ENCODE measurements at regions not wholly inside any gene's neighbourhood (a gene's known extent, or its start where the extent isn't known, plus 50 kb on each side); places are given as distances from the start of the nearest gene placed in this dataset.

- TF ChIP-seq, protein P1, sequence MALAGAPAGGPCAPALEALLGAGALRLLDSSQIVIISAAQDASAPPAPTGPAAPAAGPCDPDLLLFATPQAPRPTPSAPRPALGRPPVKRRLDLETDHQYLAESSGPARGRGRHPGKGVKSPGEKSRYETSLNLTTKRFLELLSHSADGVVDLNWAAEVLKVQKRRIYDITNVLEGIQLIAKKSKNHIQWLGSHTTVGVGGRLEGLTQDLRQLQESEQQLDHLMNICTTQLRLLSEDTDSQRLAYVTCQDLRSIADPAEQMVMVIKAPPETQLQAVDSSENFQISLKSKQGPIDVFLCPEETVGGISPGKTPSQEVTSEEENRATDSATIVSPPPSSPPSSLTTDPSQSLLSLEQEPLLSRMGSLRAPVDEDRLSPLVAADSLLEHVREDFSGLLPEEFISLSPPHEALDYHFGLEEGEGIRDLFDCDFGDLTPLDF (CRISPR knock-in tag; IDR thresholded peaks at IDR 0.05), result no peak
- no peak for TF ChIP-seq DDX20 (tag; IDR thresholded peaks at IDR 0.05; ENCODE audit: low read depth)
- no peak for TF ChIP-seq ZC3H11A (IDR thresholded peaks at IDR 0.05; ENCODE audit: low read depth, low read length)
- TF ChIP-seq, protein P2, sequence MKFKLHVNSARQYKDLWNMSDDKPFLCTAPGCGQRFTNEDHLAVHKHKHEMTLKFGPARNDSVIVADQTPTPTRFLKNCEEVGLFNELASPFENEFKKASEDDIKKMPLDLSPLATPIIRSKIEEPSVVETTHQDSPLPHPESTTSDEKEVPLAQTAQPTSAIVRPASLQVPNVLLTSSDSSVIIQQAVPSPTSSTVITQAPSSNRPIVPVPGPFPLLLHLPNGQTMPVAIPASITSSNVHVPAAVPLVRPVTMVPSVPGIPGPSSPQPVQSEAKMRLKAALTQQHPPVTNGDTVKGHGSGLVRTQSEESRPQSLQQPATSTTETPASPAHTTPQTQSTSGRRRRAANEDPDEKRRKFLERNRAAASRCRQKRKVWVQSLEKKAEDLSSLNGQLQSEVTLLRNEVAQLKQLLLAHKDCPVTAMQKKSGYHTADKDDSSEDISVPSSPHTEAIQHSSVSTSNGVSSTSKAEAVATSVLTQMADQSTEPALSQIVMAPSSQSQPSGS (CRISPR knock-in tag; IDR thresholded peaks at IDR 0.05), result no peak
- peak; percentile 68 for TF ChIP-seq MYC (IDR thresholded peaks at IDR 0.05; ENCODE audit: low read depth, low read length)
- no peak for TF ChIP-seq MYC (CRISPR knock-in tag; IDR thresholded peaks at IDR 0.05; ENCODE audit: borderline replicate concordance, low read depth)
- no peak for TF ChIP-seq HDAC1 (IDR thresholded peaks at IDR 0.05)
- no peak for TF ChIP-seq IRF2 (CRISPR knock-in tag; IDR thresholded peaks at IDR 0.05)
- TF ChIP-seq NONO (IDR thresholded peaks at IDR 0.05; ENCODE audit: low read depth in 2 of 2, low read length in 1 of 2), result no peak
- no peak for TF ChIP-seq MED1 (CRISPR knock-in tag; IDR thresholded peaks at IDR 0.05; ENCODE audit: borderline replicate concordance)
- TF ChIP-seq BCOR (IDR thresholded peaks at IDR 0.05), result no peak
- TF ChIP-seq, protein P3, sequence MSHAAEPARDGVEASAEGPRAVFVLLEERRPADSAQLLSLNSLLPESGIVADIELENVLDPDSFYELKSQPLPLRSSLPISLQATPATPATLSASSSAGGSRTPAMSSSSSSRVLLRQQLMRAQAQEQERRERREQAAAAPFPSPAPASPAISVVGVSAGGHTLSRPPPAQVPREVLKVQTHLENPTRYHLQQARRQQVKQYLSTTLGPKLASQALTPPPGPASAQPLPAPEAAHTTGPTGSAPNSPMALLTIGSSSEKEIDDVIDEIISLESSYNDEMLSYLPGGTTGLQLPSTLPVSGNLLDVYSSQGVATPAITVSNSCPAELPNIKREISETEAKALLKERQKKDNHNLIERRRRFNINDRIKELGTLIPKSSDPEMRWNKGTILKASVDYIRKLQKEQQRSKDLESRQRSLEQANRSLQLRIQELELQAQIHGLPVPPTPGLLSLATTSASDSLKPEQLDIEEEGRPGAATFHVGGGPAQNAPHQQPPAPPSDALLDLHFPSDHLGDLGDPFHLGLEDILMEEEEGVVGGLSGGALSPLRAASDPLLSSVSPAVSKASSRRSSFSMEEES (CRISPR knock-in tag; IDR thresholded peaks at IDR 0.05), result no peak
- TF ChIP-seq, protein P4, sequence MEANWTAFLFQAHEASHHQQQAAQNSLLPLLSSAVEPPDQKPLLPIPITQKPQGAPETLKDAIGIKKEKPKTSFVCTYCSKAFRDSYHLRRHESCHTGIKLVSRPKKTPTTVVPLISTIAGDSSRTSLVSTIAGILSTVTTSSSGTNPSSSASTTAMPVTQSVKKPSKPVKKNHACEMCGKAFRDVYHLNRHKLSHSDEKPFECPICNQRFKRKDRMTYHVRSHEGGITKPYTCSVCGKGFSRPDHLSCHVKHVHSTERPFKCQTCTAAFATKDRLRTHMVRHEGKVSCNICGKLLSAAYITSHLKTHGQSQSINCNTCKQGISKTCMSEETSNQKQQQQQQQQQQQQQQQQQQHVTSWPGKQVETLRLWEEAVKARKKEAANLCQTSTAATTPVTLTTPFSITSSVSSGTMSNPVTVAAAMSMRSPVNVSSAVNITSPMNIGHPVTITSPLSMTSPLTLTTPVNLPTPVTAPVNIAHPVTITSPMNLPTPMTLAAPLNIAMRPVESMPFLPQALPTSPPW (CRISPR knock-in tag; IDR thresholded peaks at IDR 0.05), result peak; percentile 48
- TF ChIP-seq, protein P5, sequence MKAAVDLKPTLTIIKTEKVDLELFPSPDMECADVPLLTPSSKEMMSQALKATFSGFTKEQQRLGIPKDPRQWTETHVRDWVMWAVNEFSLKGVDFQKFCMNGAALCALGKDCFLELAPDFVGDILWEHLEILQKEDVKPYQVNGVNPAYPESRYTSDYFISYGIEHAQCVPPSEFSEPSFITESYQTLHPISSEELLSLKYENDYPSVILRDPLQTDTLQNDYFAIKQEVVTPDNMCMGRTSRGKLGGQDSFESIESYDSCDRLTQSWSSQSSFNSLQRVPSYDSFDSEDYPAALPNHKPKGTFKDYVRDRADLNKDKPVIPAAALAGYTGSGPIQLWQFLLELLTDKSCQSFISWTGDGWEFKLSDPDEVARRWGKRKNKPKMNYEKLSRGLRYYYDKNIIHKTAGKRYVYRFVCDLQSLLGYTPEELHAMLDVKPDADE (conservative IDR thresholded peaks at IDR 0.05; ENCODE audit: control insufficient read depth, low read depth, low read length), result no peak
- TF ChIP-seq RFX7 (CRISPR knock-in tag; IDR thresholded peaks at IDR 0.05), result no peak
- no peak for TF ChIP-seq SRSF1 (IDR thresholded peaks at IDR 0.05; ENCODE audit: low read depth, low read length)
- TF ChIP-seq U2AF1 (optimal IDR thresholded peaks at IDR 0.05; ENCODE audit: low read depth, low read length), result no peak
- TF ChIP-seq SUPT5H (IDR thresholded peaks at IDR 0.05), result no peak
- TF ChIP-seq TBP (optimal IDR thresholded peaks at IDR 0.05; ENCODE audit: low read depth, low read length), result no peak
- TF ChIP-seq ZFX (CRISPR knock-in tag; IDR thresholded peaks at IDR 0.05), result no peak
- TF ChIP-seq, protein P6, sequence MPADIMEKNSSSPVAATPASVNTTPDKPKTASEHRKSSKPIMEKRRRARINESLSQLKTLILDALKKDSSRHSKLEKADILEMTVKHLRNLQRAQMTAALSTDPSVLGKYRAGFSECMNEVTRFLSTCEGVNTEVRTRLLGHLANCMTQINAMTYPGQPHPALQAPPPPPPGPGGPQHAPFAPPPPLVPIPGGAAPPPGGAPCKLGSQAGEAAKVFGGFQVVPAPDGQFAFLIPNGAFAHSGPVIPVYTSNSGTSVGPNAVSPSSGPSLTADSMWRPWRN (IDR thresholded peaks at IDR 0.05; ENCODE audit: low read depth), result no peak
- no peak for TF ChIP-seq SMAD2 (IDR thresholded peaks at IDR 0.05; ENCODE audit: low read depth, low read length)
Measured at GRCh38 chr6:43951063-43951755, 176.0 kb downstream of the MRPL14 start (continued).

Data from K562 (cell line).